GM12878 (cell line): ENCODE measurements at regions not wholly inside any gene's neighbourhood (a gene's known extent, or its start where the extent isn't known, plus 50 kb on each side); places are given as distances from the start of the nearest gene placed in this dataset.

ENCODE experiments used
- ATAC-seq: fragments of 200-7000 bp; cut with Tn5 transposase; 3 replicates; pipeline ENCODE4 v1.9.1; 2020; ENCODE audit warnings: mild to moderate bottlenecking, moderate library complexity
- BruUV-seq: library from RNA; stranded (reverse); fragments of 400-500 nt; replicated peaks from 2 replicates; lab custom pipeline; 2021; lab: Mats Ljungman, UMichigan
- CTCF ChIA-PET: fragments of 300-600 bp; sonication (Branson Sonifier 250); formaldehyde crosslinking; extraction: SDS; loops from one replicate; lab custom pipeline; 2021; ENCODE audit warnings: inconsistent platforms; lab: Yijun Ruan, JAX
- POLR2A ChIA-PET: fragments of 350-600 bp; formaldehyde crosslinking; extraction: SDS; loops from one replicate; lab custom pipeline; 2021; ENCODE audit warnings: inconsistent platforms; lab: Charles Lee
- RAD21 ChIA-PET: fragments of 300-600 bp; sonication (Branson Sonifier 250); formaldehyde crosslinking; loops from one replicate; lab custom pipeline; 2023; ENCODE audit warnings: antibody characterized with exemption; ENCODE audit not compliant: unreplicated experiment; lab: Charles Lee
- SMC1A ChIA-PET: fragments of 300-600 bp; sonication (Branson Sonifier 250); formaldehyde crosslinking; loops from one replicate; lab custom pipeline; 2023; ENCODE audit not compliant: unreplicated experiment, uncharacterized antibody; lab: Charles Lee
- DNase-seq: peaks from one replicate; pipeline ENCODE4 v3.0.0-alpha.2; 2011; ENCODE audit warnings: low read depth, low spot score
- FAIRE-seq: peaks from 3 replicates; lab custom pipeline; 2011; peaks lifted over from hg19 to GRCh38; lab: Jason Lieb, UNC
- H2AFZ ChIP-seq: 2 replicates; pipeline ENCODE4 v1.6.0; 2011; ENCODE audit warnings: low read depth, low read length, control low read depth; ENCODE audit not compliant: control insufficient read depth
- H3K27ac ChIP-seq: 2 replicates; pipeline ENCODE4 v1.5.1; 2011; ENCODE audit warnings: control low read depth; ENCODE audit not compliant: control insufficient read depth, insufficient read depth
- H3K27me3 ChIP-seq, 2 experiments: replicated peaks in 1 of 2; 2 replicates each; pipeline versions ENCODE4 v1.6.0 to v1.6.1; 2011; ENCODE audit warnings: low read length in 1 of 2; ENCODE audit not compliant: control insufficient read depth in 2 of 2, insufficient read depth in 2 of 2
- H3K36me3 ChIP-seq, 2 experiments: 2 replicates each; pipeline ENCODE4 v1.5.1; 2011; ENCODE audit warnings: low read length in 1 of 2; ENCODE audit not compliant: control insufficient read depth in 2 of 2, insufficient read depth in 2 of 2
- H3K4me1 ChIP-seq: 2 replicates; pipeline ENCODE4 v1.6.1; 2011; ENCODE audit warnings: mild to moderate bottlenecking, low read length, moderate library complexity, mixed read lengths; ENCODE audit not compliant: control insufficient read depth, insufficient read depth
- H3K4me2 ChIP-seq: 2 replicates; pipeline ENCODE4 v1.6.0; 2011; ENCODE audit warnings: control low read depth; ENCODE audit not compliant: control insufficient read depth, insufficient read depth
- H3K4me3 ChIP-seq: fragments of 200-600 bp; sonication (generic); 2 replicates; pipeline ENCODE4 v1.5.1; 2016
- H3K79me2 ChIP-seq: 2 replicates; pipeline ENCODE4 v1.6.0; 2011; ENCODE audit warnings: low read length; ENCODE audit not compliant: control insufficient read depth, insufficient read depth
- H3K9ac ChIP-seq: 2 replicates; pipeline ENCODE4 v1.8.0; 2011; ENCODE audit warnings: low read length, control low read depth, mixed read lengths; ENCODE audit not compliant: control insufficient read depth, insufficient read depth
- H3K9me3 ChIP-seq: replicated peaks from 3 replicates; pipeline ENCODE4 v1.5.1; 2011; ENCODE audit warnings: mild to moderate bottlenecking, low read length; ENCODE audit not compliant: control insufficient read depth, insufficient read depth
- H4K20me1 ChIP-seq: 2 replicates; pipeline ENCODE4 v1.6.0; 2011; ENCODE audit not compliant: control insufficient read depth, insufficient read depth
- ASH2L ChIP-seq: fragments of 300-600, 200-600 bp; sonication (generic); IDR thresholded peaks from 2 replicates; pipeline ENCODE4 v1.6.1; 2017; ENCODE audit warnings: low read depth, mild to moderate bottlenecking, borderline replicate concordance
- CEBPB ChIP-seq, 2 experiments: fragments of 150-350 bp in 1 of 2; IDR thresholded peaks; 2 replicates each; pipeline ENCODE4 v1.6.1; 2012 to 2014; ENCODE audit warnings: low read depth in 2 of 2, low read length in 2 of 2, borderline replicate concordance in 1 of 2, inconsistent platforms in 1 of 2
- ETV6 ChIP-seq, 2 experiments: fragments of 450-650 bp in 1 of 2; IDR thresholded peaks in 1 of 2; conservative IDR thresholded peaks in 1 of 2; 2 replicates each; pipeline ENCODE4 v1.6.1; 2014; ENCODE audit warnings: antibody characterized with exemption in 1 of 2, borderline replicate concordance in 1 of 2, low read depth in 1 of 2, mild to moderate bottlenecking in 1 of 2, moderate library complexity in 1 of 2
- FOXM1 ChIP-seq: IDR thresholded peaks from 2 replicates; pipeline ENCODE4 v1.6.1; 2012; ENCODE audit warnings: low read depth, mild to moderate bottlenecking, inconsistent platforms, low read length, moderate library complexity
- PAX8 ChIP-seq: fragments of 450-650 bp; IDR thresholded peaks from 2 replicates; pipeline ENCODE4 v1.6.1; 2017; ENCODE audit warnings: mild to moderate bottlenecking, moderate library complexity
- POLR2A ChIP-seq: IDR thresholded peaks from 2 replicates; pipeline ENCODE4 v1.6.1; 2011; ENCODE audit warnings: low read depth, mild to moderate bottlenecking, low read length
- SIX5 ChIP-seq: IDR thresholded peaks from 2 replicates; pipeline ENCODE4 v1.6.1; 2011; ENCODE audit warnings: mild to moderate bottlenecking, low read depth, low read length, moderate library complexity; ENCODE audit not compliant: severe bottlenecking
- SKIL ChIP-seq: fragments of 450-650 bp; IDR thresholded peaks from 2 replicates; pipeline ENCODE4 v1.6.1; 2017; ENCODE audit warnings: mild to moderate bottlenecking, low read depth, inconsistent platforms; ENCODE audit not compliant: poor library complexity, severe bottlenecking
- SMAD1 ChIP-seq: fragments of 450-650 bp; IDR thresholded peaks from 2 replicates; pipeline ENCODE4 v1.6.1; 2018; ENCODE audit warnings: mild to moderate bottlenecking, low read depth; ENCODE audit not compliant: partially characterized antibody
- TBL1XR1 ChIP-seq: IDR thresholded peaks from 2 replicates; pipeline ENCODE4 v1.6.1; 2012; ENCODE audit warnings: low read depth, low read length, improper control_type of control experiment
- YBX1 ChIP-seq: fragments of 450-650 bp; IDR thresholded peaks from 2 replicates; pipeline ENCODE4 v1.6.1; 2016; ENCODE audit warnings: antibody characterized with exemption
- ZBED1 ChIP-seq: IDR thresholded peaks from 2 replicates; pipeline ENCODE4 v1.6.1; 2016; ENCODE audit warnings: borderline replicate concordance
- ZNF622 ChIP-seq: fragments of 450-650 bp; IDR thresholded peaks from 2 replicates; pipeline ENCODE4 v1.6.1; 2017; ENCODE audit warnings: mild to moderate bottlenecking, inconsistent platforms
- WGBS: methylation state at CpG from one replicate; pipeline ENCODE4 v1.1.6; 2016; ENCODE audit warnings: low lambda C conversion rate; ENCODE audit not compliant: insufficient replicate concordance, insufficient coverage; ENCODE audit errors: missing lambda C conversion rate; 5-methylcytosine and 5-hydroxymethylcytosine counted together
- in situ Hi-C: fragments of 300-500 bp; cut with MboI; formaldehyde crosslinking; loops from 9 replicates; pipeline ENCODE4 v1.14.3; 2018; ENCODE audit warnings: mixed read lengths
- intact Hi-C: fragments of 100-400 bp; cut with micrococcal nuclease; formaldehyde crosslinking; loops from one replicate; pipeline ENCODE4 v1.14.2; 2022; ENCODE audit not compliant: unreplicated experiment

- FAIRE-seq (no peak), ATAC-seq (no peak), DNase-seq (no peak)
- no TSS peak for BruUV-seq
- ChIA-PET SMC1A (no interaction called here), CTCF (no interaction called here), RAD21 (no interaction called here), POLR2A (no interaction called here)
- no peak overlapping the region for H3K9ac ChIP-seq
- H3K79me2 ChIP-seq, result no peaks in the 10 kb centered on the region
- no peaks in the 10 kb centered on the region for H3K4me1 ChIP-seq
- H3K27ac ChIP-seq, result no peak overlapping the region
- no peaks in the 10 kb centered on the region for H3K9me3 ChIP-seq
- H3K4me2 ChIP-seq, result no peak overlapping the region
- H3K4me3 ChIP-seq, result no peak overlapping the region
- H3K36me3 ChIP-seq, result no peaks in the 10 kb centered on the region
- in situ Hi-C loops, result no loop called here
- 20% methylated on average over 8 of the region's 8 CpGs for WGBS
- no peaks in the 10 kb centered on the region for H4K20me1 ChIP-seq
- no peak overlapping the region for H2AFZ ChIP-seq
- TF ChIP-seq TBL1XR1 (no peak), ZNF622 (no peak), YBX1 (no peak), PAX8 (no peak), SKIL (no peak), POLR2A (no peak), ETV6 (conservative IDR thresholded peaks at IDR 0.05 in 1 of 2, IDR thresholded peaks at IDR 0.05 in 1 of 2; ENCODE audit: borderline replicate concordance in 1 of 2, low read depth in 1 of 2) (no peak), CEBPB (IDR thresholded peaks at IDR 0.05; ENCODE audit: borderline replicate concordance in 1 of 2, low read depth in 2 of 2, low read length in 2 of 2) (no peak), ZBED1 (no peak), ASH2L (no peak), FOXM1 (no peak), SMAD1 (no peak), SIX5 (no peak)
- TF ChIP-seq, all 136 proteins: peak for 0
- intact Hi-C loops, result no loop called here
- no peaks in the 10 kb centered on the region for H3K27me3 ChIP-seq
Observed at GRCh38 chr16:76193906-76194615, 83.1 kb upstream of the CNTNAP4 start.
